GM13977 (cell line): ENCODE measurements at regions not wholly inside any gene's neighbourhood (a gene's known extent, or its start where the extent isn't known, plus 50 kb on each side); places are given as distances from the start of the nearest gene placed in this dataset.
A peak's percentile ranks its signal among the peaks of the same experiment; 100 is the strongest.

Source experiments
- DNase-seq: peaks from one replicate; pipeline ENCODE4 v3.0.0; 2012; ENCODE audit warnings: low spot score
- in situ Hi-C: fragments of 300-500 bp; cut with MboI; formaldehyde crosslinking; loops from one replicate; pipeline ENCODE4 v1.12.0; 2022; ENCODE audit warnings: low sequenced_read_pairs, low pct_unique_long_range_greater_than_20kb, mixed read lengths, inconsistent platforms; ENCODE audit not compliant: unreplicated experiment
- TF ChIP-seq, protein P1 (sequence below): IDR thresholded peaks from 2 replicates; pipeline ENCODE4 v1.5.1; 2012; ENCODE audit warnings: mild to moderate bottlenecking, control low read depth; ENCODE audit not compliant: insufficient read depth; ENCODE audit errors: extremely low read depth, missing control alignments

- TF ChIP-seq, protein P1, sequence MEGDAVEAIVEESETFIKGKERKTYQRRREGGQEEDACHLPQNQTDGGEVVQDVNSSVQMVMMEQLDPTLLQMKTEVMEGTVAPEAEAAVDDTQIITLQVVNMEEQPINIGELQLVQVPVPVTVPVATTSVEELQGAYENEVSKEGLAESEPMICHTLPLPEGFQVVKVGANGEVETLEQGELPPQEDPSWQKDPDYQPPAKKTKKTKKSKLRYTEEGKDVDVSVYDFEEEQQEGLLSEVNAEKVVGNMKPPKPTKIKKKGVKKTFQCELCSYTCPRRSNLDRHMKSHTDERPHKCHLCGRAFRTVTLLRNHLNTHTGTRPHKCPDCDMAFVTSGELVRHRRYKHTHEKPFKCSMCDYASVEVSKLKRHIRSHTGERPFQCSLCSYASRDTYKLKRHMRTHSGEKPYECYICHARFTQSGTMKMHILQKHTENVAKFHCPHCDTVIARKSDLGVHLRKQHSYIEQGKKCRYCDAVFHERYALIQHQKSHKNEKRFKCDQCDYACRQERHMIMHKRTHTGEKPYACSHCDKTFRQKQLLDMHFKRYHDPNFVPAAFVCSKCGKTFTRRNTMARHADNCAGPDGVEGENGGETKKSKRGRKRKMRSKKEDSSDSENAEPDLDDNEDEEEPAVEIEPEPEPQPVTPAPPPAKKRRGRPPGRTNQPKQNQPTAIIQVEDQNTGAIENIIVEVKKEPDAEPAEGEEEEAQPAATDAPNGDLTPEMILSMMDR = no peak
- DNase-seq = no peak
- in situ Hi-C loops = no loop called here
Measured at GRCh38 chr7:82534684-82535083, 91.1 kb upstream of the CACNA2D1 start.

DNA sequence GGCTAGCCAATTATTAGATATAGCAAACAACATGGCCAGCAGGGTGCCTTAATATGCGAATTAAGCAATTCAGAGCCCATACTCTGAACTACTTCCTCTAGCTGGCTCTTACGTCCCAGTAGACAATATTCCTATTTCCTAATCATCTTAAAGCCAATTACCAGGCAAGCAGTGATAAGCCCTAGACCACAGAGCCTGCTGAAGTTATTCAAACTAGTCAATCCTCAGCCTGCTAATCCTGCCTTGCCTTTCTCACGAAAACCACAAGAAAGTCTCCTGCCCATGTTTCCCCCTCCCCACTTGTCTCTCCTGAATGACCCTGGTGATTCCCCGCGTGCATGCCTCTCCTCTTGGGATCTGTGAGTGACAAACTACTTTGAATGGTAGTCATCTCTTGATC lies 86.8 kb upstream of the CACNA2D1 start:
- TF ChIP-seq, protein P1 = no peak
- in situ Hi-C loops = no loop called here
- no peak for DNase-seq

GRCh38 chr7:82528577-82529310 lies 85.2 kb upstream of the CACNA2D1 start:
- TF ChIP-seq, protein P1 = no peak
- DNase-seq = no peak
- in situ Hi-C loops = no loop called here

- TF ChIP-seq, protein P1 = no peak
- in situ Hi-C loops = no loop called here
- DNase-seq = no peak
Measured at GRCh38 chr7:82527851-82528250, 84.3 kb upstream of the CACNA2D1 start.

DNA sequence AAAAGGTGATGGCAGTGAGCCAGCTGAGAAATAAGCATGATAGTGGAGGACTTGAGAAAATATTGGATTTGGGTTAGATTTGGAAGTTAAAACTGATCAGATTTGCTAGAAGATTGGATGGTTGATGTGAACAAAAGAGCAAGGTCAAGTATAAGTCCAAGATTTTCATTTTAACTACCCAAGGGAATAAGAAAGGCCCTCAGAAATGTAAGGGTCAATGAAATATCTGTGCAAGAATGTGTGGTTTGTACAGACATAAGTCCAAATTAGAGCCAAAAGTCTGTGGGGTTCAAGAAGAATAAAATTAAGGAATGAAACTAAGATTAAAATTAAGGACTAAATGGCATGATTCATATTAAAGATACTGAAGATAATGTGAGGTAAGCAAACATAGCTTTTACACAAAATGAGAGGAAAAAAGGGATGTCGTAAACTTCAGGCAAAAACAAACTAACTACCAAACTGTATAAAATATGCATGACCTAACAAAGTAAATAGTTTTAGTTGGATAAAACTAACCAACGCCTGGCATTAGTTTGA lies 78.4 kb upstream of the CACNA2D1 start:
- in situ Hi-C loops = no loop called here
- DNase-seq = no peak
- TF ChIP-seq, protein P1 = no peak

DNA sequence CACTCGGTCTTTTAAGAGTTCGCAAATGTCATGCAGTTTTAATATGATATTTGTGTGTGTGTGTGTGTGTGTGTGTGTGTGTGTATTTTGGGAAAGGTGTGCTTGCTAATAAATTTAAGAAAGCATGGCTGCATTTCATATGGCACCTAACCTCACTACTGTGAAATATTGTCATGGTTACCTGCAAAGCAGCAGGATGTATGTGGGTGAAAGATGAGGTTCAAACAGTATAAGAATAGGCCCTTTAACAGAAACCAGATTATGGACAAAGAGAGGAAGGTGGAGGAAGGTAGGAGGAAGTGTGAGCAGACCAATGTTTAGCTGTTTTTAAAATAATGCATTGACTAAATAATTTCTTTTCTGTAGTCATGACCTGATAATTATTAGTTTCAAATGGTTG lies 73.5 kb upstream of the CACNA2D1 start:
- in situ Hi-C loops = no loop called here
- TF ChIP-seq, protein P1 = no peak
- peak; percentile 31 for DNase-seq
